Gastroesophageal sphincter (tissue), 4 donors: ENCODE measurements at regions not wholly inside any gene's neighbourhood (a gene's known extent, or its start where the extent isn't known, plus 50 kb on each side); places are given as distances from the start of the nearest gene placed in this dataset.

Source experiments
- ATAC-seq: fragments of 150-250 bp; one replicate; pipeline ENCODE4 v1.9.1; 2016; ENCODE audit warnings: mild to moderate bottlenecking, moderate library complexity
- H3K27ac ChIP-seq, 4 donors: fragments of 200-600 bp; sonication (generic) in 3 of 4; 1 replicate in 3 of 4; 2 replicates in 1 of 4; pipeline ENCODE4 v1.5.1; 2016 to 2019
- H3K27me3 ChIP-seq: fragments of 200-600 bp; sonication (generic); one replicate; pipeline ENCODE4 v1.5.1; 2019
- H3K36me3 ChIP-seq, 2 donors: fragments of 200-600 bp; sonication (generic); one replicate each; pipeline ENCODE4 v1.5.1; 2019; ENCODE audit warnings: control low read depth in 1 of 2
- H3K4me1 ChIP-seq, 3 donors: fragments of 200-600 bp; sonication (generic); 1 replicate in 2 of 3; 2 replicates in 1 of 3; pipeline ENCODE4 v1.5.1; 2016 to 2019; ENCODE audit warnings: control low read depth in 2 of 3
- H3K4me3 ChIP-seq, 2 donors: fragments of 200-600 bp; sonication (generic); one replicate each; pipeline ENCODE4 v1.5.1; 2019; ENCODE audit warnings: mild to moderate bottlenecking in 1 of 2, moderate library complexity in 1 of 2
- H3K9me3 ChIP-seq, 3 donors: fragments of 200-600 bp; sonication (generic); one replicate each; pipeline ENCODE4 v1.5.1; 2017 to 2019; ENCODE audit warnings: control low read depth in 2 of 3
- EP300 ChIP-seq: sonication (generic); formaldehyde crosslinking; IDR thresholded peaks from one replicate; pipeline ENCODE4 v1.6.1; 2017; ENCODE audit warnings: antibody characterized with exemption, mild to moderate bottlenecking
- POLR2A ChIP-seq, 2 donors: fragments of 450-650 bp; IDR thresholded peaks; one replicate each; pipeline ENCODE4 v1.6.1; 2017; ENCODE audit warnings: antibody characterized with exemption in 2 of 2, mild to moderate bottlenecking in 2 of 2, moderate library complexity in 1 of 2
- POLR2AphosphoS5 ChIP-seq: sonication (generic); formaldehyde crosslinking; IDR thresholded peaks from one replicate; pipeline ENCODE4 v1.6.1; 2017; ENCODE audit warnings: antibody characterized with exemption
- WGBS, 2 donors: methylation state at CpG; one replicate each; pipeline ENCODE4 v1.1.5; 2018; ENCODE audit warnings: low coverage in 1 of 2; 5-methylcytosine and 5-hydroxymethylcytosine counted together
- TF ChIP-seq, protein P1 (sequence below), 4 experiments: fragments of 200-600 bp in 2 of 4; fragments of 450-650 bp in 2 of 4; sonication (generic) in 1 of 4; IDR thresholded peaks; one replicate each; pipeline ENCODE4 v1.5.1; 2017 to 2019; ENCODE audit warnings: antibody characterized with exemption in 4 of 4, mild to moderate bottlenecking in 2 of 4, moderate library complexity in 2 of 4

DNA sequence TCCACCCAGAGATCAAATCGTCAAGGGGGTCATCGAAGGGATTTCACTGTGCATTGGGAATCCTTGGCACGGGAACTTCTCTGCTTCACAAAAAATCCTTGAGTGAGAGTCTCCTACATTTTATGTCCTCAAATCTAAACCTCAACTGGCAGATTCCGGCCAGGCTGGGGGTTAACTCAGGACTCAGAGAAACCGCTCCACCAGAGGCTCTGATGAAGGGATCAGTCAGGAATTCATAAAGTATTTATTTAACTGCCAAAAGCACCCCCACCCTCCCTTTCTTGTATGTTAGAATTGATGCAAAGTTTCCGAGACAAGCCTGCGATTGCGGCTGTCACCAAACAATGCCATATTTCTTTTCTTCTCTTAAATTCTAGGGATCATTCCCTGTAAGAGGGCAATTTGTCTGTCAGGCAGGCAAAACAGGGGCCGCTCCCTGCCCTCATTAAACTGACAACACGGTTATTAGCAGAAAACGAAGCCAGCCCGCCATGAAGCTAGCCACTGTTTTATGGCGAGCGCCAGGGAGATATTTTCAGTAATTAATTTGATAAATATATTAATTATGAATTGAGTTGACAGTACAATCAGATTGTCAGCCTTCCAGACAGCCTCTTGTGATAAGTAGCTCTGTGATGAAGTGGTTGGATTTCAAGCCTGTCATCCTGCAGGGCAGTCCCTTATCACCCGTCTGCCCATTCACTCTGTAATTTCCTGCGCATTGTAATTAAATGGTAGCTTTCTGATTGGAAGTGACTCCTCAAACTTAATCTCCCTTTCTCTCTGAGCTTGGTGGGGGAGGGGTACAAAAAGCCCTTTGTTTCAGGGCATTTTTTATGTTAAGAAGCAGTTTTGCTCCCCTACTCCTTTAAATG, 153.0 kb upstream of the GPR26 start:
- no peaks in the 10 kb centered on the region for H3K4me1 ChIP-seq
- 24 to 77% methylated on average over 12 to 14 of the region's 16 CpGs for WGBS, 2 donors
- H3K27ac ChIP-seq = no peak overlapping the region
- H3K27me3 ChIP-seq = peaks cover 11% of the 10 kb centered on the region
- ATAC-seq = no peak
- H3K36me3 ChIP-seq = no peaks in the 10 kb centered on the region
- H3K9me3 ChIP-seq = no peaks in the 10 kb centered on the region
- TF ChIP-seq EP300 (no peak), POLR2A (IDR thresholded peaks at IDR 0.05) (no peak), POLR2AphosphoS5 (no peak)
- TF ChIP-seq, protein P1, sequence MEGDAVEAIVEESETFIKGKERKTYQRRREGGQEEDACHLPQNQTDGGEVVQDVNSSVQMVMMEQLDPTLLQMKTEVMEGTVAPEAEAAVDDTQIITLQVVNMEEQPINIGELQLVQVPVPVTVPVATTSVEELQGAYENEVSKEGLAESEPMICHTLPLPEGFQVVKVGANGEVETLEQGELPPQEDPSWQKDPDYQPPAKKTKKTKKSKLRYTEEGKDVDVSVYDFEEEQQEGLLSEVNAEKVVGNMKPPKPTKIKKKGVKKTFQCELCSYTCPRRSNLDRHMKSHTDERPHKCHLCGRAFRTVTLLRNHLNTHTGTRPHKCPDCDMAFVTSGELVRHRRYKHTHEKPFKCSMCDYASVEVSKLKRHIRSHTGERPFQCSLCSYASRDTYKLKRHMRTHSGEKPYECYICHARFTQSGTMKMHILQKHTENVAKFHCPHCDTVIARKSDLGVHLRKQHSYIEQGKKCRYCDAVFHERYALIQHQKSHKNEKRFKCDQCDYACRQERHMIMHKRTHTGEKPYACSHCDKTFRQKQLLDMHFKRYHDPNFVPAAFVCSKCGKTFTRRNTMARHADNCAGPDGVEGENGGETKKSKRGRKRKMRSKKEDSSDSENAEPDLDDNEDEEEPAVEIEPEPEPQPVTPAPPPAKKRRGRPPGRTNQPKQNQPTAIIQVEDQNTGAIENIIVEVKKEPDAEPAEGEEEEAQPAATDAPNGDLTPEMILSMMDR (IDR thresholded peaks at IDR 0.05) = no peak
- no peak overlapping the region for H3K4me3 ChIP-seq

DNA sequence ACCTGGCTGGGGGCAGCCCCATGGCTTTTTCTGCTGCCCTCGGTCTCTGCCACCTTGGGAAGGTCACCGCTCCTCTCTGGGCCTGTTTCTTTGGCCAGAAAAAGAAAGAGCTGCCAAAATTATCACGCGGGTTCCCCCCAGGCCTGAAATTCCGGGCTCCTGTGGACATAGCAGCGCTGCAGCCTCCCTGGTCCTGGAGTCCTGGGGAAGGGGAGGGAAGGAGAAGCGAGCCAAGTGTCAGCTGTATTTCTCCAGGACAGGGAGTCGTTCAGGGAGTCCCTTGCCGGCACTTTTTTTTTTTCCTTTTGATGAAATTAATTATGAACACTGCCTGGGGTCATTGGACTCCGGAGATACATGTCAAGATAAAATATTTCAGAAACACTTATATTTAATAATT, 152.3 kb upstream of the GPR26 start:
- TF ChIP-seq, protein P1 (IDR thresholded peaks at IDR 0.05) = no peak
- TF ChIP-seq EP300 = no peak
- no peak for TF ChIP-seq POLR2AphosphoS5
- no peak for TF ChIP-seq POLR2A (IDR thresholded peaks at IDR 0.05)
- WGBS, 2 donors = 53 to 63% methylated on average over 2 to 7 of the region's 10 CpGs
- no peak overlapping the region for H3K4me3 ChIP-seq
- H3K9me3 ChIP-seq = no peaks in the 10 kb centered on the region
- H3K27me3 ChIP-seq = peaks cover 11% of the 10 kb centered on the region
- no peaks in the 10 kb centered on the region for H3K4me1 ChIP-seq
- no peak for ATAC-seq
- no peaks in the 10 kb centered on the region for H3K36me3 ChIP-seq
- no peak overlapping the region for H3K27ac ChIP-seq

DNA sequence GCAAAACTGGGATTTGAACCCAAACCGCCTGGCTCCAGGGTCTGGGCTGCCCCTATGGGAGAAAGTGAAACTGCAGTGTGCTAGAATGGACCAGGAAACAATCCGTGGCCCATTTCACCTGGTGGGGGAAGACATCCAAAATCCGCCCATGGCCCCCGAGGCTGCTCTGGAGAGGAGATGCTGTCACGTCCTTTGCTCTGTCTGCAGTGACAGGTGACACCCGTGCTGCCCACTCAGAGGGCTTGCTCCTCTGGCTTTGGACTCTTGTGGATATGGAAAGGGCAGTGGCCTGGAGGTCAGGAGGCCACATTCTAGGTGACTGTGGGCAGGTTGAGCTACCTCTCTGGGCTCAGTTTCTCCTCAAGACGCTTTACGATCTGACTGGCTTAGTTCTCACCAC, 151.2 kb upstream of the GPR26 start:
- H3K4me3 ChIP-seq = no peak overlapping the region
- H3K4me1 ChIP-seq = no peaks in the 10 kb centered on the region
- H3K27me3 ChIP-seq = peaks cover 11% of the 10 kb centered on the region
- TF ChIP-seq EP300 = no peak
- no peak for TF ChIP-seq POLR2A (IDR thresholded peaks at IDR 0.05)
- TF ChIP-seq, protein P1 (IDR thresholded peaks at IDR 0.05) = no peak
- no peak for TF ChIP-seq POLR2AphosphoS5
- no peak for ATAC-seq
- 84 to 89% methylated on average over 4 to 6 of the region's 8 CpGs for WGBS, 2 donors
- H3K9me3 ChIP-seq = no peaks in the 10 kb centered on the region
- no peaks in the 10 kb centered on the region for H3K36me3 ChIP-seq
- H3K27ac ChIP-seq = no peak overlapping the region

DNA sequence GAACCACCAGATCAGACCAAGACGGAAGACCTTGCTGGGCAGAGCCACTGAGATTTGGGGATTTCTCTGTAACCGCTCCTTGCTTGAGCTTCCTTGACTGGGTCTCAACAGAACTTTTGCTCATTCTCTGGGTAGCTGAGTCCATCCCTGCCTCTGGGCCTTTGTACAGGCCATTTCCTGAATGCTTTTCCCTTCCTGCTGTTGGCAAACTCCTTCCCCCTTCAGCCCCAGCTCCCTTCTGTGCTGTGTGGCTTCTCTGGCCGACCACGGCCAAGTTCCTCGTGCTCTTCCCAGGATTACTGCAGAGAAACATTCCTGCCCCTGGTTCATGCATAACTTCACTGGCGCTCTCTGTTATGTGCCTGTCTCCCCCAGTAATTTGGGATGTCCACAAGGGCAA, 150.5 kb upstream of the GPR26 start:
- TF ChIP-seq POLR2A (IDR thresholded peaks at IDR 0.05) (no peak), POLR2AphosphoS5 (no peak), EP300 (no peak)
- TF ChIP-seq, protein P1 (IDR thresholded peaks at IDR 0.05) = no peak
- 73 to 83% methylated on average over 4 to 6 of the region's 6 CpGs for WGBS, 2 donors
- Histone ChIP-seq H3K4me3 (no peak overlapping the region), H3K36me3 (no peaks in the 10 kb centered on the region), H3K27me3 (peaks cover 12% of the 10 kb centered on the region), H3K9me3 (no peaks in the 10 kb centered on the region), H3K27ac (no peak overlapping the region), H3K4me1 (no peaks in the 10 kb centered on the region)
- no peak for ATAC-seq

DNA sequence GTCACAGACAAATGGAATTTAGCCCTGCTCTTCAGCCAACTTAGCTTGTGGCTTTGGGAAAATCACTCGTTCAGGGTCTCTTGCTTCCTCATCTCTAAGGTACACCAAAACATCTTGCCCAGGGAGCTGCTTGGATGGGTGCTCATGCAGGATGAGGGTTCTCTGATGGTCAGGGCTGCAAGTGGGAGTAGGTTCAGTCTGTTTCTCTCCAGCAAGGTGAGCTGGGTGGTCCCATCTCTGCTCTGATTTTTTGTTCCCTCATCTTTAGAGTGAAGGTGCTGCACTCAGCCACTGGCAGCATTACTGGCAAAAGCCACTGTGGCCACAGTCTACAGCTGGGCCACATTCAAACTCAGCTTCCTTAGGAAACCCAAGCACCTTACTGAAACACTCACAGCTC, 149.9 kb upstream of the GPR26 start:
- Histone ChIP-seq H3K36me3 (no peaks in the 10 kb centered on the region), H3K27ac (no peak overlapping the region), H3K4me1 (no peaks in the 10 kb centered on the region), H3K9me3 (no peaks in the 10 kb centered on the region), H3K4me3 (no peak overlapping the region), H3K27me3 (peaks cover 18% of the 10 kb centered on the region)
- WGBS, 2 donors = 40% methylated on average over 1 of the region's 1 CpG; no CpG with 5 or more reads in 1 of the 2 donors
- ATAC-seq = no peak
- TF ChIP-seq EP300 (no peak), POLR2AphosphoS5 (no peak), POLR2A (IDR thresholded peaks at IDR 0.05) (no peak)
- TF ChIP-seq, protein P1 (IDR thresholded peaks at IDR 0.05) = no peak
